H1 (cell line): ENCODE measurements at regions not wholly inside any gene's neighbourhood (a gene's known extent, or its start where the extent isn't known, plus 50 kb on each side); places are given as distances from the start of the nearest gene placed in this dataset.

Experiments used
- CTCF ChIA-PET: fragments of 300-600 bp; sonication (Branson Sonifier 250); formaldehyde crosslinking; loops from one replicate; lab custom pipeline; 2021; ENCODE audit not compliant: partially characterized antibody; lab: Charles Lee
- POLR2A ChIA-PET: fragments of 300-600 bp; sonication (Branson Sonifier 250); formaldehyde crosslinking; loops from one replicate; lab custom pipeline; 2021; ENCODE audit warnings: inconsistent platforms; ENCODE audit not compliant: partially characterized antibody; lab: Charles Lee
- DNase-seq, 2 experiments: peaks; one replicate each; pipeline versions ENCODE4 v3.0.0 to v3.0.0-alpha.2; 2010 to 2022; ENCODE audit warnings: low spot score in 2 of 2, low read depth in 1 of 2, mixed read lengths in 1 of 2
- FAIRE-seq: peaks from 2 replicates; lab custom pipeline; 2011; peaks lifted over from hg19 to GRCh38; lab: Jason Lieb, UNC
- H2AFZ ChIP-seq: 2 replicates; pipeline ENCODE4 v1.8.1; 2012; ENCODE audit warnings: low read length, inconsistent platforms
- H2AK5ac ChIP-seq: 2 replicates; pipeline ENCODE4 v1.6.1; 2013; ENCODE audit warnings: low read depth, low read length
- H2BK120ac ChIP-seq: replicated peaks from 2 replicates; pipeline ENCODE3; 2013; ENCODE audit warnings: low read depth, low read length, inconsistent platforms
- H2BK12ac ChIP-seq: 2 replicates; pipeline ENCODE4 v1.6.1; 2013; ENCODE audit warnings: low read depth, low read length
- H2BK15ac ChIP-seq: 2 replicates; pipeline ENCODE4 v1.6.1; 2013; ENCODE audit warnings: low read length
- H2BK20ac ChIP-seq: 2 replicates; pipeline ENCODE4 v1.6.1; 2013; ENCODE audit warnings: low read length
- H2BK5ac ChIP-seq: 2 replicates; pipeline ENCODE4 v1.6.1; 2013; ENCODE audit warnings: low read depth, low read length
- H3K14ac ChIP-seq: 2 replicates; pipeline ENCODE4 v1.6.1; 2013; ENCODE audit warnings: inconsistent platforms; ENCODE audit not compliant: insufficient read length
- H3K18ac ChIP-seq: 2 replicates; pipeline ENCODE4 v1.6.1; 2013; ENCODE audit warnings: low read length; ENCODE audit errors: extremely low read depth
- H3K23ac ChIP-seq: 2 replicates; pipeline ENCODE4 v1.6.1; 2013; ENCODE audit warnings: inconsistent platforms; ENCODE audit not compliant: insufficient read length
- H3K23me2 ChIP-seq: 2 replicates; pipeline ENCODE4 v1.6.1; 2013; ENCODE audit warnings: low read depth, low read length
- H3K27ac ChIP-seq: 2 replicates; pipeline ENCODE4 v1.6.1; 2011; ENCODE audit warnings: low read depth, low read length, inconsistent platforms
- H3K27me3 ChIP-seq, 4 experiments: replicated peaks in 1 of 4; 1 replicate in 1 of 4; 2 replicates in 3 of 4; pipeline versions ENCODE4 v1.6.1 to v1.8.1; 2011 to 2013; ENCODE audit warnings: low read length in 3 of 4, mild to moderate bottlenecking in 3 of 4, inconsistent platforms in 2 of 4, mixed read lengths in 2 of 4, moderate library complexity in 1 of 4; ENCODE audit not compliant: control insufficient read depth in 3 of 4, insufficient read depth in 3 of 4; ENCODE audit errors: extremely low read depth in 1 of 4
- H3K36me3 ChIP-seq, 4 experiments: 2 replicates each; pipeline versions ENCODE4 v1.6.1 to v1.8.1; 2011 to 2013; ENCODE audit warnings: mild to moderate bottlenecking in 4 of 4, low read length in 3 of 4, moderate library complexity in 2 of 4, control low read depth in 1 of 4, inconsistent platforms in 1 of 4; ENCODE audit not compliant: insufficient read depth in 4 of 4, control insufficient read depth in 2 of 4
- H3K4ac ChIP-seq: replicated peaks from 2 replicates; pipeline ENCODE3; 2013; ENCODE audit warnings: low read length, low read depth, mixed read lengths, inconsistent platforms; ENCODE audit not compliant: insufficient read length
- H3K4me1 ChIP-seq, 4 experiments: replicated peaks in 1 of 4; 1 replicate in 1 of 4; 2 replicates in 3 of 4; pipeline versions ENCODE4 v1.6.1 to v1.8.1; 2011 to 2013; ENCODE audit warnings: low read length in 3 of 4, inconsistent platforms in 2 of 4, mixed read lengths in 1 of 4; ENCODE audit not compliant: insufficient read depth in 4 of 4, control insufficient read depth in 3 of 4
- H3K4me2 ChIP-seq, 2 experiments: 2 replicates each; pipeline versions ENCODE4 v1.6.1 to v1.8.1; 2011 to 2013; ENCODE audit warnings: low read depth in 2 of 2, low read length in 2 of 2, control low read depth in 1 of 2, inconsistent platforms in 1 of 2, mild to moderate bottlenecking in 1 of 2; ENCODE audit not compliant: insufficient read depth in 1 of 2
- H3K4me3 ChIP-seq, 4 experiments: fragments of 200-600, 300-600 bp in 1 of 4; sonication (generic), shearing (Covaris generic), sonication (Bioruptor Twin) in 1 of 4; 2 replicates each; pipeline versions ENCODE4 v1.5.1 to v1.8.1; 2011 to 2016; ENCODE audit warnings: low read length in 4 of 4, low read depth in 3 of 4, control low read depth in 2 of 4, inconsistent platforms in 2 of 4, mild to moderate bottlenecking in 2 of 4, mixed read lengths in 1 of 4, moderate library complexity in 1 of 4; ENCODE audit not compliant: insufficient read depth in 2 of 4; ENCODE audit errors: extremely low read depth in 1 of 4
- H3K56ac ChIP-seq: replicated peaks from 2 replicates; pipeline ENCODE3; 2013; ENCODE audit warnings: low read depth, mild to moderate bottlenecking, mixed read lengths, low read length, inconsistent platforms; ENCODE audit not compliant: insufficient read length
- H3K79me1 ChIP-seq: 2 replicates; pipeline ENCODE4 v1.6.1; 2013; ENCODE audit warnings: low read depth, low read length, control low read depth
- H3K79me2 ChIP-seq, 2 experiments: 2 replicates each; pipeline versions ENCODE4 v1.6.1 to v1.8.1; 2012 to 2013; ENCODE audit warnings: low read length in 2 of 2, mild to moderate bottlenecking in 2 of 2, inconsistent platforms in 1 of 2; ENCODE audit not compliant: insufficient read depth in 2 of 2, control insufficient read depth in 1 of 2
- H3K9ac ChIP-seq, 4 experiments: replicated peaks in 1 of 4; 1 replicate in 1 of 4; 2 replicates in 3 of 4; pipeline versions ENCODE4 v1.6.1 to v1.8.1; 2011 to 2013; ENCODE audit warnings: low read depth in 3 of 4, low read length in 3 of 4, control low read depth in 2 of 4, mild to moderate bottlenecking in 2 of 4, moderate library complexity in 2 of 4, inconsistent platforms in 1 of 4; ENCODE audit errors: extremely low read depth in 1 of 4
- H3K9me3 ChIP-seq, 2 experiments: 2 replicates each; pipeline versions ENCODE4 v1.6.1 to v1.8.1; 2012 to 2013; ENCODE audit warnings: mild to moderate bottlenecking in 2 of 2, moderate library complexity in 2 of 2, control low read depth in 1 of 2, inconsistent platforms in 1 of 2, low read depth in 1 of 2, low read length in 1 of 2, mixed read lengths in 1 of 2; ENCODE audit not compliant: insufficient read depth in 2 of 2
- H4K20me1 ChIP-seq, 2 experiments: replicated peaks in 1 of 2; 2 replicates each; pipeline versions ENCODE3 to v1.8.1; 2011 to 2013; ENCODE audit warnings: inconsistent platforms in 2 of 2, low read length in 2 of 2, mild to moderate bottlenecking in 1 of 2; ENCODE audit not compliant: insufficient read depth in 2 of 2, control insufficient read depth in 1 of 2
- H4K5ac ChIP-seq: 2 replicates; pipeline ENCODE4 v1.6.1; 2013; ENCODE audit warnings: low read length, low read depth, mixed read lengths, inconsistent platforms; ENCODE audit not compliant: insufficient read length
- H4K8ac ChIP-seq: 2 replicates; pipeline ENCODE4 v1.8.0; 2013; ENCODE audit warnings: mild to moderate bottlenecking, moderate library complexity, low read length, inconsistent platforms; ENCODE audit not compliant: insufficient read depth; ENCODE audit errors: extremely low read depth
- H4K91ac ChIP-seq: replicated peaks from 2 replicates; pipeline ENCODE3; 2013; ENCODE audit warnings: low read length, mixed read lengths, inconsistent platforms; ENCODE audit not compliant: insufficient read length
- GABPA ChIP-seq: IDR thresholded peaks from 2 replicates; pipeline ENCODE4 v1.6.1; 2011; ENCODE audit warnings: mild to moderate bottlenecking, low read length, moderate library complexity, borderline replicate concordance; ENCODE audit not compliant: insufficient read depth
- NANOG ChIP-seq: IDR thresholded peaks from 2 replicates; pipeline ENCODE4 v1.6.1; 2011; ENCODE audit warnings: low read length, low read depth, mild to moderate bottlenecking, inconsistent platforms; ENCODE audit not compliant: insufficient read depth, poor library complexity, severe bottlenecking
- TEAD4 ChIP-seq: IDR thresholded peaks from 2 replicates; pipeline ENCODE4 v1.6.1; 2012; ENCODE audit warnings: low read depth, low read length, inconsistent platforms, mixed read lengths
- whole genome bisulfite sequencing, 2 experiments: shearing (Covaris generic) in 1 of 2; methylation state at CpG; one replicate each; pipeline versions ENCODE4 v1.1.6 to v1.1.7; 2013 to 2015; ENCODE audit warnings: low lambda C conversion rate in 2 of 2, mixed read lengths in 2 of 2, inconsistent platforms in 1 of 2, low coverage in 1 of 2, missing lambda C conversion rate in 1 of 2; ENCODE audit not compliant: insufficient replicate concordance in 2 of 2, insufficient coverage in 1 of 2, insufficient read length in 1 of 2; ENCODE audit errors: extremely low coverage in 1 of 2, missing lambda C conversion rate in 1 of 2; 5-methylcytosine and 5-hydroxymethylcytosine counted together

DNA sequence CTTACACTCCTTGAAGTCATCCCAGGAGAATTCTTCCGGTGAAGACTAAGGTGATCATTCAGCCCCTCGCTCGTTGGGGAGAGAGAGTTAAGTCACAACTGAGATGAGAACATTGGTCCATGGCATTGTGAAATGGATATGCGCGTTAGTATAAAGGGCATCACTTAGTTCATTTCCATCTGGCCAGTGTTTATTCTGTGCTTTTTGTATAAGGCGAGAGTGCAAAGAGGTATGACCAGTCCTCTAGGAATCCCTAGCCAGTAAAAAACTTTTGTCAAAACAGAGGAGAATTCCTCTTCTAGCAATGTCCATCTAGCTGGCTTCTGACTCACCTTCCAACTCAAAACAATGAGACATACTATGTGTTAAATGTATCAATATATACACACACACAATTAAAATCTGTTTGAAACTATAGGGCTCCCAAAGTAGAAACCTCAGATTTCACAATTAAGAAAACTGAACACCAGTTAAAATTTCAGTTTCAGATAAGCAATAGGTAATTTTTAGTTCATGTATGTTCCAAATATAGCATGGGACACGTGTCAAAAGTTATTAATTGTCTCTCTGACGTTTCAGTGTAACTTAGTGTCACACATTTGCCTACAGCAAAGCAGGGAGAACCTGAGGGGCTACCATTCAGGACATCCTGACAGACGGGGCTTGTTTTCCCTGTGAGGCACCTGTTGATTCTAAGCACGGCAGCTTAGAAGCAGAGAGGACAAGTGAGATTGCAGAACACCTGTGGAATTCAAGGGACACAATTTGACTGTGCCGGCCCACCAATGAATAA, 158.9 kb downstream of the KLF6 start:
- ChIA-PET CTCF (no interaction called here), POLR2A (no interaction called here)
- Histone ChIP-seq H3K23me2 (no peaks in the 10 kb centered on the region), H3K79me1 (no peaks in the 10 kb centered on the region), H2AFZ (no peak overlapping the region), H4K5ac (no peak overlapping the region), H4K8ac (no peak overlapping the region), H3K27ac (no peak overlapping the region), H3K9me3 (0 out of 4 replicates have a peak, but pooled peaks cover 0 to 4% of the 10 kb centered on the region in 2 experiments), H3K79me2 (no peaks in the 10 kb centered on the region), H3K4me3 (no peak overlapping the region), H3K4me1 (peaks cover 0 to 4% (median 2%) of the 10 kb centered on the region in 4 experiments; a peak in 3 of 7 replicates), H3K18ac (no peak overlapping the region), H3K23ac (no peak overlapping the region), H2BK5ac (no peak overlapping the region), H2AK5ac (no peak overlapping the region), H3K4me2 (no peak overlapping the region), H3K56ac (no peak overlapping the region), H2BK120ac (no peak overlapping the region), H2BK20ac (no peak overlapping the region; the same call in 1 of the 2 replicates), H3K36me3 (no peaks in the 10 kb centered on the region), H3K27me3 (no peaks in the 10 kb centered on the region), H2BK15ac (no peak overlapping the region), H4K20me1 (no peaks in the 10 kb centered on the region), H3K9ac (no peak overlapping the region), H3K14ac (no peak overlapping the region), H2BK12ac (no peak overlapping the region), H4K91ac (no peak overlapping the region), H3K4ac (no peak overlapping the region)
- 88% methylated on average over 11 of the region's 11 CpGs; no CpG with 5 or more reads in 1 of the 2 experiments for WGBS, 2 experiments
- FAIRE-seq (no peak), DNase-seq (no peak)
- TF ChIP-seq GABPA (no peak), NANOG (no peak), TEAD4 (no peak)
